ENCODE measurements at regions not wholly inside any gene's neighbourhood (a gene's known extent, or its start where the extent isn't known, plus 50 kb on each side); places are given as distances from the start of the nearest gene placed in this dataset.

- H3K4me3 ChIP-seq (ENCODE audit: insufficient read depth, low read depth, low read length, poor library complexity, severe bottlenecking), result no peak overlapping the region
- no peak for DNase-seq
- H3K27ac ChIP-seq (ENCODE audit: insufficient read depth, low read length, poor library complexity, severe bottlenecking), result no peak overlapping the region
- H3K36me3 ChIP-seq (ENCODE audit: control insufficient read depth, insufficient read depth, low read length), result no peaks in the 10 kb centered on the region
- no peaks in the 10 kb centered on the region for H3K9me3 ChIP-seq (ENCODE audit: control insufficient read depth, low read length)
- no peaks in the 10 kb centered on the region for H3K27me3 ChIP-seq (replicated peaks; ENCODE audit: control insufficient read depth, insufficient read depth, low read length, poor library complexity, severe bottlenecking)
- H3K4me1 ChIP-seq (ENCODE audit: control insufficient read depth, insufficient read depth, low read length, poor library complexity, severe bottlenecking), result no peaks in the 10 kb centered on the region
These were observed 551.3 kb downstream of the CMPK2 start for GRCh38 chr2:6314218-6314960.

DNA sequence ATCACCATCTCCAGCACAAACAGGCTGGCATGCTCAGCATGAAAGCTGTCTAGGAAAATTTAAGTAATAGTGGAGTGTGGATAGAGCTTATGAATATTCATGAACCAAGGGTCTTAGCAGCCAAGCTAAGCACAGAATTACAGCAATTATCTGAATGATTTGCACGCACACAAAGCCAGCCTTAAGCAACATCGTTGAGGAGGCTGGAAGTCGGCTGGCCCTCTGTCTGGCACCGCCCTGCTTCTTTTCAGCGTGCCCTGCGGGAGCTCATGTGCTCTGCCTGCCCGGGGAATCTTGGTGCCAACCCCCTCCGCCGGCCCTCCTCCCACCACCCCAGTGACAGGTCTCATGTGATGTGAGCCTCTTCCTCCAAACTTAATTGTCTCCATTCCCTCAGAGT is 540.1 kb downstream of the CMPK2 start:
- no peak for DNase-seq
- no peaks in the 10 kb centered on the region for H3K27me3 ChIP-seq (replicated peaks; ENCODE audit: control insufficient read depth, insufficient read depth, low read length, poor library complexity, severe bottlenecking)
- no peaks in the 10 kb centered on the region for H3K9me3 ChIP-seq (ENCODE audit: control insufficient read depth, low read length)
- H3K4me1 ChIP-seq (ENCODE audit: control insufficient read depth, insufficient read depth, low read length, poor library complexity, severe bottlenecking), result no peaks in the 10 kb centered on the region
- no peaks in the 10 kb centered on the region for H3K36me3 ChIP-seq (ENCODE audit: control insufficient read depth, insufficient read depth, low read length)
- no peak overlapping the region for H3K27ac ChIP-seq (ENCODE audit: insufficient read depth, low read length, poor library complexity, severe bottlenecking)
- H3K4me3 ChIP-seq (ENCODE audit: insufficient read depth, low read depth, low read length, poor library complexity, severe bottlenecking), result no peak overlapping the region

DNA sequence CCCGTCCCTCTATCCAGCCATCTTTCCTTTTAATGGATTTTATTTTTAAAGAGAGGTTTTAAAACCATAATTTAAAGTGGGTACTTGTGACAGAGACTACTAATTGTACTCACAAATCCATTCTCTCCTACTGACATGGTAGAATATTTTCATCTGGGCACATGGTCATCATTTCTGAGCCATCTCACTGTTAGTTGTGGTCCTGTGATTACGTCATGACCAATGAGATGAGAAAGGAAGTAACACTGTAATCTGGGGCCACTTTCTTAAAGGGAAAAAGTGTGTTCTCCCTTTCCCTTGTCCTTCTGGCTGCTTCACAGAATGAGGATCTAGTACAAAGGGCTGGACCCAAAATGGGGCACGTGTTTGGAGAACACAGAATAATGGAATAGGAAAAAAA is 538.7 kb downstream of the CMPK2 start:
- Histone ChIP-seq H3K36me3 (ENCODE audit: control insufficient read depth, insufficient read depth, low read length) (no peaks in the 10 kb centered on the region), H3K4me3 (ENCODE audit: insufficient read depth, low read depth, low read length, poor library complexity, severe bottlenecking) (no peak overlapping the region), H3K4me1 (ENCODE audit: control insufficient read depth, insufficient read depth, low read length, poor library complexity, severe bottlenecking) (no peaks in the 10 kb centered on the region), H3K9me3 (ENCODE audit: control insufficient read depth, low read length) (no peaks in the 10 kb centered on the region), H3K27me3 (replicated peaks; ENCODE audit: control insufficient read depth, insufficient read depth, low read length, poor library complexity, severe bottlenecking) (no peaks in the 10 kb centered on the region), H3K27ac (ENCODE audit: insufficient read depth, low read length, poor library complexity, severe bottlenecking) (no peak overlapping the region)
- no peak for DNase-seq

DNA sequence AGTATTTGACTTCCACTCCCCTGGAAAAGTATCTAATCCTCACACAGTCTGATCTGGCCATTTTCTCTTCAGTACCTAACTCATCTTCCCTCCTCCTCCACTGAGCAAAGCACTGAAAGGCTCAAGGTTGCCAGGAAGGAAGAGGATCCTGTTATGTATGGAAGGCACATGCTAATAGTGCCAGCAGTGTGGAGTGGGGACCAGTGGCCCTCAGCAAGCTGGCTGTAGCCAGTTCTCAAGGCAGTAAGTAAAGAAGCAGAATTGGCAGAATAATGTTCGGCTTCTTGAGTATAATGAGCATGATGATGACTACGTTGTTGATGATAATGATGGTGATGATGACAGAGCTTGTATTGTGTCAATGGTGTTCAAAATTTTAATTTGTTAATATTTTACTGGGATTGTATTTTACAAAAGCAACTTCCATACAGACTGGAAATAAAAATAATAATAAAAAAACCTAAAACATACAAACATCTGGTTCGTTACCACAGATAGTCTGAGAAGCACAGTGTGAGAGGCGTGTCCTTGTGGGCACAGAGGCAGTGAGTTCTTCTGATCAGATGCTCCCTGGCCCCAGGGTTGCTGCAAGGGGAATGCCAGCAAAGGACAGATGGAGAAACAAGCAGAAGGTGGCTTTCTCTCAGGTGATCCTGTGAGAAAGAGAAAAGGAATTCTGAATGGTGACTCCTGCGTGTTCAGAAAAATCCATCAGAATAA is 528.8 kb downstream of the CMPK2 start:
- no peak for DNase-seq
- no peak overlapping the region for H3K27ac ChIP-seq (ENCODE audit: insufficient read depth, low read length, poor library complexity, severe bottlenecking)

DNA sequence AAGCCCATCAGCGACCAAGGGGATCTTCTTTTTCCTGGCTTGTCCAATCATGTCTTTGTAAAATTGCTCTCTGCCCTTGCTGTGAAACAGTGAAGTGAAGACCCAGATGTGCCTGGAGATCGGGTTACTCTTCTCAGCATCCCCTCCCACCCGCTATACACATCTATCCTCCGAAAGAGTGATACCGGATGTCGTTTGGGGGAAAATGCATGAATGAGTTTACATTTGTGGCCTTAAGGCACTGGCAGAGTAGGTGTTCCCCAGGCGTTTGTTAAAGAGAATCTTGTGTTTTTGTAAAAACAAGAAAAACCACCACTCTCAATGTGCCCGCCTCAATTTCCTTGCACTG is 528.3 kb downstream of the CMPK2 start:
- no peaks in the 10 kb centered on the region for H3K4me1 ChIP-seq (ENCODE audit: control insufficient read depth, insufficient read depth, low read length, poor library complexity, severe bottlenecking)
- H3K27ac ChIP-seq (ENCODE audit: insufficient read depth, low read length, poor library complexity, severe bottlenecking), result no peak overlapping the region
- no peak overlapping the region for H3K4me3 ChIP-seq (ENCODE audit: insufficient read depth, low read depth, low read length, poor library complexity, severe bottlenecking)
- DNase-seq, result no peak
- no peaks in the 10 kb centered on the region for H3K9me3 ChIP-seq (ENCODE audit: control insufficient read depth, low read length)
- H3K36me3 ChIP-seq (ENCODE audit: control insufficient read depth, insufficient read depth, low read length), result no peaks in the 10 kb centered on the region
- no peaks in the 10 kb centered on the region for H3K27me3 ChIP-seq (replicated peaks; ENCODE audit: control insufficient read depth, insufficient read depth, low read length, poor library complexity, severe bottlenecking)

More for the DNA sequence above, 528.8 kb downstream of the CMPK2 start:
- no peak overlapping the region for H3K4me3 ChIP-seq (ENCODE audit: insufficient read depth, low read depth, low read length, poor library complexity, severe bottlenecking)
- no peaks in the 10 kb centered on the region for H3K36me3 ChIP-seq (ENCODE audit: control insufficient read depth, insufficient read depth, low read length)
- H3K4me1 ChIP-seq (ENCODE audit: control insufficient read depth, insufficient read depth, low read length, poor library complexity, severe bottlenecking), result no peaks in the 10 kb centered on the region
- no peaks in the 10 kb centered on the region for H3K9me3 ChIP-seq (ENCODE audit: control insufficient read depth, low read length)
- no peaks in the 10 kb centered on the region for H3K27me3 ChIP-seq (replicated peaks; ENCODE audit: control insufficient read depth, insufficient read depth, low read length, poor library complexity, severe bottlenecking)

GRCh38 chr2:6341588-6342129 is 524.0 kb downstream of the CMPK2 start:
- Histone ChIP-seq H3K36me3 (ENCODE audit: control insufficient read depth, insufficient read depth, low read length) (no peaks in the 10 kb centered on the region), H3K27ac (ENCODE audit: insufficient read depth, low read length, poor library complexity, severe bottlenecking) (no peak overlapping the region), H3K9me3 (ENCODE audit: control insufficient read depth, low read length) (no peaks in the 10 kb centered on the region), H3K4me1 (ENCODE audit: control insufficient read depth, insufficient read depth, low read length, poor library complexity, severe bottlenecking) (no peaks in the 10 kb centered on the region), H3K4me3 (ENCODE audit: insufficient read depth, low read depth, low read length, poor library complexity, severe bottlenecking) (no peak overlapping the region), H3K27me3 (replicated peaks; ENCODE audit: control insufficient read depth, insufficient read depth, low read length, poor library complexity, severe bottlenecking) (no peaks in the 10 kb centered on the region)
- no peak for DNase-seq

DNA sequence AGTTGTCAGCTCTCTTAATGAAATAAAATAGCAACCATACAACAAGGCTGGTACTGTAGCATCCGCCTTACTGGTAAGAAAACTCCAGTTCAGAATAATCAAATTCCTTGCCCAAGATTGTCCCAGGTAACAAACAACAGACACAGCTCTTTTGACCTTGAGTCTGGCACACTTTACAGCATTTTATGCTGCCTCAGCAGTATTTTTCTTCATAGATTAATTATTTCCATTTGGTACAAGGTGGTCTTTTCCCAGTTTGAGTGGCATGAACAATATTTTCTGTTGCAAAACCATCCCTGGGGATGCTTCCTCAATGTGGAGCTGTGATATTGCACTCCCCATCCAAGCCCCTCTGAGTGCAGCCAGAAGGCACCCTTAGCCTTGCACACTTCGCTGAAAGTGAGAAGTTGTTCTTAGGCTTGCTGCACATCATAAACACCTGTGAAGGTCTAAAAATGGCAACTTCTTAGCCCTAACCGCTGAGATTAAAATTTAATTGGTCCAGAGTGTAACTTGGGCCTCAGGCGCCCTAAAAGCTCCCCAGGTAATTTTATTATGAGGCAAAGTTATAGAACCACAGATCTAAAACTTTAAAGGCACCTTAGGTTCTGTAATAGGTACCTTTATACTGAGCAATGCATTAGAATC is 523.3 kb downstream of the CMPK2 start:
- Histone ChIP-seq H3K27ac (ENCODE audit: insufficient read depth, low read length, poor library complexity, severe bottlenecking) (no peak overlapping the region), H3K9me3 (ENCODE audit: control insufficient read depth, low read length) (no peaks in the 10 kb centered on the region), H3K4me1 (ENCODE audit: control insufficient read depth, insufficient read depth, low read length, poor library complexity, severe bottlenecking) (no peaks in the 10 kb centered on the region), H3K4me3 (ENCODE audit: insufficient read depth, low read depth, low read length, poor library complexity, severe bottlenecking) (no peak overlapping the region), H3K36me3 (ENCODE audit: control insufficient read depth, insufficient read depth, low read length) (no peaks in the 10 kb centered on the region), H3K27me3 (replicated peaks; ENCODE audit: control insufficient read depth, insufficient read depth, low read length, poor library complexity, severe bottlenecking) (no peaks in the 10 kb centered on the region)
- DNase-seq, result no peak

DNA sequence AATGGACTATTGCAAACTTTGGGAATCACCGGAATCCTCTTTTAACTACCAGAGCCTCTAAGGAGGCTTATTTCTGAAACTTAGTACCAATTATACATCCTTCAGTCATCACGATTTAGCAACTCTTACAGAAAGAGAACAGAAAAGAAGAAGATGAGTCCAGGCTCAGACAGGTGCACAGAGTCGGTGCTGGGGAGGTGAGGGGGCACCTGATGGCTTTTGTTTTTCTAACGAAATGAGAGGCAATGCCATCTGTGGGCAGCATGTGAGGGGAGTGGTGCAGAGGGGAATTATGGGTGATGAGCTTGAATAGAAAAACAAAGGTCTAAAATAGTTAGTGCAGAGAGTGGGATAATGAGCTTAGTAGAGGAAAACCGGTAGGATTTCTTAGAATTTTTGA is 522.6 kb downstream of the CMPK2 start:
- H3K27ac ChIP-seq (ENCODE audit: insufficient read depth, low read length, poor library complexity, severe bottlenecking), result no peak overlapping the region
- no peak for DNase-seq
- no peaks in the 10 kb centered on the region for H3K36me3 ChIP-seq (ENCODE audit: control insufficient read depth, insufficient read depth, low read length)
- H3K9me3 ChIP-seq (ENCODE audit: control insufficient read depth, low read length), result no peaks in the 10 kb centered on the region
- no peaks in the 10 kb centered on the region for H3K27me3 ChIP-seq (replicated peaks; ENCODE audit: control insufficient read depth, insufficient read depth, low read length, poor library complexity, severe bottlenecking)
- H3K4me1 ChIP-seq (ENCODE audit: control insufficient read depth, insufficient read depth, low read length, poor library complexity, severe bottlenecking), result no peaks in the 10 kb centered on the region
- no peak overlapping the region for H3K4me3 ChIP-seq (ENCODE audit: insufficient read depth, low read depth, low read length, poor library complexity, severe bottlenecking)

- H3K4me3 ChIP-seq (ENCODE audit: insufficient read depth, low read depth, low read length, poor library complexity, severe bottlenecking), result no peak overlapping the region
- H3K9me3 ChIP-seq (ENCODE audit: control insufficient read depth, low read length), result no peaks in the 10 kb centered on the region
- no peak for DNase-seq
- H3K4me1 ChIP-seq (ENCODE audit: control insufficient read depth, insufficient read depth, low read length, poor library complexity, severe bottlenecking), result no peaks in the 10 kb centered on the region
- no peaks in the 10 kb centered on the region for H3K27me3 ChIP-seq (replicated peaks; ENCODE audit: control insufficient read depth, insufficient read depth, low read length, poor library complexity, severe bottlenecking)
- no peaks in the 10 kb centered on the region for H3K36me3 ChIP-seq (ENCODE audit: control insufficient read depth, insufficient read depth, low read length)
- H3K27ac ChIP-seq (ENCODE audit: insufficient read depth, low read length, poor library complexity, severe bottlenecking), result no peak overlapping the region
These were observed 513.5 kb downstream of the CMPK2 start for GRCh38 chr2:6352247-6352646.

Data from effector memory CD4-positive, alpha-beta T cell (primary cell).